SK-N-SH (cell line): ENCODE measurements at regions not wholly inside any gene's neighbourhood (a gene's known extent, or its start where the extent isn't known, plus 50 kb on each side); places are given as distances from the start of the nearest gene placed in this dataset.

Experiments
- CTCF ChIA-PET: fragments of 300-600, 350-600 bp; formaldehyde crosslinking; extraction: SDS; loops from one replicate; lab custom pipeline; 2021; lab: Yijun Ruan, JAX
- POLR2A ChIA-PET: fragments of 350-600 bp; sonication (Branson Sonifier 250); formaldehyde crosslinking; extraction: SDS; loops from one replicate; lab custom pipeline; 2020; ENCODE audit warnings: antibody characterized with exemption, inconsistent platforms; lab: Yijun Ruan, JAX
- DNase-seq: peaks from one replicate; pipeline ENCODE4 v3.0.0; 2012
- H2AFZ ChIP-seq: fragments of 200-600 bp; sonication (generic); 2 replicates; pipeline ENCODE4 v1.8.1; 2016; ENCODE audit warnings: antibody characterized with exemption, mild to moderate bottlenecking, low read depth
- H3F3A ChIP-seq: fragments of 200-600 bp; sonication (generic); replicated peaks from 2 replicates; pipeline ENCODE3; 2016; ENCODE audit warnings: antibody characterized with exemption, mild to moderate bottlenecking; ENCODE audit not compliant: insufficient read depth
- H3K27ac ChIP-seq, 2 experiments: fragments of 200-500 bp in 1 of 2; fragments of 200-600 bp in 1 of 2; sonication (Bioruptor generic) in 1 of 2; sonication (generic), shearing (Covaris generic) in 1 of 2; 2 replicates each; pipeline versions ENCODE4 v1.5.1 to v1.6.1; 2014 to 2016; ENCODE audit warnings: low read depth in 2 of 2, inconsistent platforms in 1 of 2, low read length in 1 of 2, mild to moderate bottlenecking in 1 of 2, mixed read lengths in 1 of 2
- H3K27me3 ChIP-seq: fragments of 200-600 bp; sonication (generic), shearing (Covaris generic); 2 replicates; pipeline ENCODE4 v1.6.1; 2016; ENCODE audit warnings: mixed run types; ENCODE audit not compliant: insufficient read depth
- H3K36me3 ChIP-seq, 2 experiments: fragments of 200-500 bp in 1 of 2; fragments of 200-600 bp in 1 of 2; sonication (Bioruptor generic) in 1 of 2; sonication (generic) in 1 of 2; replicated peaks in 1 of 2; 2 replicates each; pipeline versions ENCODE3 to v1.5.1; 2014 to 2016; ENCODE audit warnings: low read length in 1 of 2, mild to moderate bottlenecking in 1 of 2; ENCODE audit not compliant: insufficient read depth in 2 of 2, control insufficient read depth in 1 of 2
- H3K4me1 ChIP-seq, 2 experiments: fragments of 200-500 bp in 1 of 2; fragments of 200-600 bp in 1 of 2; sonication (Bioruptor generic) in 1 of 2; sonication (generic), shearing (Covaris generic) in 1 of 2; 2 replicates each; pipeline versions ENCODE4 v1.5.1 to v1.6.1; 2014 to 2016; ENCODE audit warnings: low read depth in 1 of 2, low read length in 1 of 2, mixed run types in 1 of 2; ENCODE audit not compliant: insufficient read depth in 2 of 2, control insufficient read depth in 1 of 2
- H3K4me2 ChIP-seq: fragments of 200-600 bp; sonication (generic), shearing (Covaris generic); 2 replicates; pipeline ENCODE4 v1.6.1; 2017; ENCODE audit warnings: mixed run types
- H3K4me3 ChIP-seq, 2 experiments: fragments of 200-500 bp in 1 of 2; fragments of 200-600 bp in 1 of 2; sonication (Bioruptor generic) in 1 of 2; sonication (generic), shearing (Covaris generic) in 1 of 2; 2 replicates each; pipeline versions ENCODE4 v1.5.1 to v1.8.1; 2014 to 2016; ENCODE audit warnings: low read depth in 2 of 2, inconsistent platforms in 1 of 2, low read length in 1 of 2, mild to moderate bottlenecking in 1 of 2, mixed read lengths in 1 of 2, moderate library complexity in 1 of 2
- H3K79me2 ChIP-seq: fragments of 200-600 bp; sonication (generic); 2 replicates; pipeline ENCODE4 v1.8.1; 2017; ENCODE audit warnings: mild to moderate bottlenecking; ENCODE audit not compliant: insufficient read depth
- H3K9ac ChIP-seq: fragments of 200-600 bp; sonication (generic); 2 replicates; pipeline ENCODE4 v1.6.1; 2017; ENCODE audit warnings: mixed run types
- H3K9me2 ChIP-seq: fragments of 200-600 bp; sonication (generic); 2 replicates; pipeline ENCODE4 v1.6.1; 2017; ENCODE audit warnings: mixed run types
- H3K9me3 ChIP-seq: fragments of 200-600 bp; sonication (generic); 2 replicates; pipeline ENCODE4 v1.6.1; 2017; ENCODE audit warnings: mixed run types, mild to moderate bottlenecking, moderate library complexity
- H4K20me1 ChIP-seq: fragments of 200-600 bp; sonication (generic); 2 replicates; pipeline ENCODE4 v1.6.1; 2017; ENCODE audit warnings: mild to moderate bottlenecking, mixed run types; ENCODE audit not compliant: insufficient read depth
- EP300 ChIP-seq, 2 experiments: IDR thresholded peaks; 2 replicates each; pipeline versions ENCODE4 v1.4.0 to v1.6.1; 2012; ENCODE audit warnings: borderline replicate concordance in 1 of 2, low read depth in 1 of 2, low read length in 1 of 2
- FOXM1 ChIP-seq: IDR thresholded peaks from 2 replicates; pipeline ENCODE4 v1.4.0; 2012; ENCODE audit warnings: low read depth, mild to moderate bottlenecking
- GATA2 ChIP-seq: sonication (generic); formaldehyde crosslinking; IDR thresholded peaks from 2 replicates; pipeline ENCODE4 v1.5.0; 2020; ENCODE audit warnings: mild to moderate bottlenecking, missing genetic modification reagents
- POLR2AphosphoS5 ChIP-seq: IDR thresholded peaks from 2 replicates; pipeline ENCODE4 v1.6.1; 2012; ENCODE audit warnings: low read depth, low read length
- REST ChIP-seq: IDR thresholded peaks from 2 replicates; pipeline ENCODE4 v1.6.1; 2012; ENCODE audit warnings: mild to moderate bottlenecking, low read depth, low read length, moderate library complexity
- RFX5 ChIP-seq: IDR thresholded peaks from 2 replicates; pipeline ENCODE4 v1.6.1; 2012; ENCODE audit warnings: mild to moderate bottlenecking, improper control_type of control experiment, low read length
- RXRA ChIP-seq: IDR thresholded peaks from 2 replicates; pipeline ENCODE4 v1.4.0; 2012; ENCODE audit warnings: low read depth, mild to moderate bottlenecking, borderline replicate concordance
- SIN3A ChIP-seq: IDR thresholded peaks from 2 replicates; pipeline ENCODE4 v1.6.1; 2012; ENCODE audit warnings: low read depth, mild to moderate bottlenecking, low read length, moderate library complexity, borderline replicate concordance
- TAF1 ChIP-seq: IDR thresholded peaks from 2 replicates; pipeline ENCODE4 v1.6.1; 2012; ENCODE audit warnings: low read depth, mild to moderate bottlenecking, low read length, moderate library complexity, borderline replicate concordance
- TEAD4 ChIP-seq: IDR thresholded peaks from 2 replicates; pipeline ENCODE4 v1.4.0; 2012; ENCODE audit warnings: mild to moderate bottlenecking, borderline replicate concordance; ENCODE audit not compliant: insufficient read depth
- YY1 ChIP-seq: IDR thresholded peaks from 2 replicates; pipeline ENCODE4 v1.4.0; 2012; ENCODE audit warnings: low read depth, mild to moderate bottlenecking
- ZBTB33 ChIP-seq: IDR thresholded peaks from 2 replicates; pipeline ENCODE4 v1.4.0; 2012; ENCODE audit warnings: low read depth, borderline replicate concordance
- WGBS: methylation state at CpG from one replicate; pipeline ENCODE4 v1.1.6; 2017; ENCODE audit warnings: low lambda C conversion rate; 5-methylcytosine and 5-hydroxymethylcytosine counted together
- TF ChIP-seq, protein P1 (sequence below): fragments of 150-350 bp; IDR thresholded peaks from 2 replicates; pipeline ENCODE4 v1.6.1; 2017; ENCODE audit warnings: antibody characterized with exemption, low read length, low read depth, borderline replicate concordance

- H3K79me2 ChIP-seq: no peaks in the 10 kb centered on the region
- no peaks in the 10 kb centered on the region for H3F3A ChIP-seq
- H3K4me3 ChIP-seq: no peak overlapping the region
- H2AFZ ChIP-seq: no peak overlapping the region
- 100% methylated on average over 1 of the region's 3 CpGs for WGBS
- POLR2A ChIA-PET: no interaction called here
- H3K9me3 ChIP-seq: no peaks in the 10 kb centered on the region
- peaks cover 0 to 6% of the 10 kb centered on the region in 2 experiments; a peak in 1 of 4 replicates for H3K4me1 ChIP-seq
- no peak for DNase-seq
- no peak overlapping the region for H3K27ac ChIP-seq
- H3K36me3 ChIP-seq: no peaks in the 10 kb centered on the region
- CTCF ChIA-PET: no interaction called here
- H3K27me3 ChIP-seq: no peaks in the 10 kb centered on the region
- H4K20me1 ChIP-seq: no peaks in the 10 kb centered on the region
- H3K4me2 ChIP-seq: no peak overlapping the region
- TF ChIP-seq YY1: no peak
- no peak for TF ChIP-seq FOXM1
- TF ChIP-seq POLR2AphosphoS5: no peak
- no peak for TF ChIP-seq SIN3A
- no peak for TF ChIP-seq TEAD4
- TF ChIP-seq RFX5: no peak
- TF ChIP-seq ZBTB33: no peak
- TF ChIP-seq REST: no peak
- TF ChIP-seq RXRA: no peak
- no peak for TF ChIP-seq EP300 (IDR thresholded peaks at IDR 0.05; ENCODE audit: borderline replicate concordance in 1 of 2, low read depth in 1 of 2, low read length in 1 of 2)
- TF ChIP-seq, protein P1, sequence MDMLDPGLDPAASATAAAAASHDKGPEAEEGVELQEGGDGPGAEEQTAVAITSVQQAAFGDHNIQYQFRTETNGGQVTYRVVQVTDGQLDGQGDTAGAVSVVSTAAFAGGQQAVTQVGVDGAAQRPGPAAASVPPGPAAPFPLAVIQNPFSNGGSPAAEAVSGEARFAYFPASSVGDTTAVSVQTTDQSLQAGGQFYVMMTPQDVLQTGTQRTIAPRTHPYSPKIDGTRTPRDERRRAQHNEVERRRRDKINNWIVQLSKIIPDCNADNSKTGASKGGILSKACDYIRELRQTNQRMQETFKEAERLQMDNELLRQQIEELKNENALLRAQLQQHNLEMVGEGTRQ: no peak
- TF ChIP-seq GATA2 (CRISPR knock-in tag): no peak
- TF ChIP-seq TAF1: no peak
- no peaks in the 10 kb centered on the region for H3K9me2 ChIP-seq
- no peak overlapping the region for H3K9ac ChIP-seq
Measured at GRCh38 chr11:11043721-11044120, 185.9 kb upstream of the ZBED5 start.
